GM19397 (cell line): ENCODE measurements at regions not wholly inside any gene's neighbourhood (a gene's known extent, or its start where the extent isn't known, plus 50 kb on each side); places are given as distances from the start of the nearest gene placed in this dataset.

Experiments
- ATAC-seq: cut with Tn5 transposase; IDR thresholded peaks from one replicate; pipeline ENCODE4 v1.9.1; 2021; ENCODE audit warnings: mild to moderate bottlenecking, moderate library complexity; ENCODE audit not compliant: unreplicated experiment

DNA sequence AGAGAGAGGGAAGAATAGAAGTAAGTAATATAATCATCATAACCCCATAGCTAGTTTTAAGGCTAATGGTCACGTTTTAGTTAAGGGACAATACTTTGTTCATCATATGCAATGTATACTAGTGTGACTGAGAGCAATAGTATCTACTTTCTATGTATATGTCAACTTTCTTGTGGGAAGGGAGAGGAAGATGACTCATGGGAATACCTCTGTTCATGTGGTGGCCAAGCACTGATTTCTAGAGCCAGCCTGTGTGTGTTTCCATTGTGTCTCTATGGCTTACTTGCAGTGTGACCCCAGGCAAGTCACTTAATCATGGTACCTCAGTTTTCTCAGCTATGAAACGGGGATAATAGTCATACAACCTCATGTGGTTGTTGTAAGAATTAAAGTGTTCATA, 639.6 kb downstream of the CETN3 start:
- ATAC-seq, result no peak

DNA sequence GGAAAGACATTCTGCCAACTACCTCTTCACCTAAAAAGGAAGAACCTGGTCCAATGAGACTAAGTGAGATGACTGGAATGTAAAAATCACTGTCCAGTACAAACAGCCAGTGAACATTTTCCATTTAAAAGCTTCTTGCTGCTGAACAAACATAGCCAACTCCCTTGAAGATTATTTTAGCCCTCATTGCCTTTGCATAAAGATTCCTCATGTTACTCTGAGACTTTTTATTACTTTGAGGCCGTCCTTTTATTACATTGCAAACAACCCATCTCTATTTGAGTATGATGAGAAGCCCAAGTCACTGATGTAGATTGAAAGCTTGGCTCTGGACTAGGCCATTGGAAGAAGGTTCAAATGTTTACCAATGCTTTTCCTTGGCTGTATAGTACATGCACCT, 649.8 kb downstream of the CETN3 start:
- no peak for ATAC-seq

DNA sequence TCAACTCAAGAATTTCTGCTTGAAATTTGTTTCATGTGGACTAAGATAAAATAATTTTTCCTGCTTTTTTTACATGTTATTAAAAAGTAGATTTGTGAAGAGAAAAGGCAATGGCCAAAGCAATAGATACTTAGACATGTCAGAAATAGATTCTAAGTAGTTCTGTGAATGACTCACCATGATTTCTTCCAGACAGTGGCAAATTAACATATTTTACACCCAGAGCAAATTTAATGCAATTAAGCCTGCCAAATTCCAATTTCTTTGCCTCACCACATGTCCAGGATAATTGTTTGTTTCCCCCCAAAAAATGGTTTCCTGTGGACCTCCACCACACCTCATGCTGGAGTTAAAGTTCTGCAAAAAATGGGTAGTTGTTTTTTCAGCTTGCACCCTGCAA, 651.4 kb downstream of the CETN3 start:
- ATAC-seq, result no peak

DNA sequence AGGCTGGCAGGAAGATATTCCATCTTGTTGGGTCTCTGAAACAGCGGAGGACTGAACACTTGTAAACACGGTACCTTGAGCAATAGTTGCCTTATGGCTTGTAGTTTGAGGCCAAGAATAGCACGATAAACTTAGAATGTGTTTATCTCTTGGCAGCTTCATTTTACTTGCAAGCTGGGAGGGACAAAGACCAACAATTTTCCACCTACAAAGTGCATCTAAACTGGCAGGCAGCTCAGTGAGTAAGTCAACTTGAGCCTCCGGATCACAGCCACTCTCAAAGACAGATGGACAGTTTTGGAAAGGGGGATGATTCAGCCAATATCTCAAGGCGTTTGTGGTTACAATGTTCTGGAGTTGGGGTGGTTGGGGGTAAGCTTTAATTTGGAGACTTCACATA, 652.6 kb downstream of the CETN3 start:
- ATAC-seq, result no peak

DNA sequence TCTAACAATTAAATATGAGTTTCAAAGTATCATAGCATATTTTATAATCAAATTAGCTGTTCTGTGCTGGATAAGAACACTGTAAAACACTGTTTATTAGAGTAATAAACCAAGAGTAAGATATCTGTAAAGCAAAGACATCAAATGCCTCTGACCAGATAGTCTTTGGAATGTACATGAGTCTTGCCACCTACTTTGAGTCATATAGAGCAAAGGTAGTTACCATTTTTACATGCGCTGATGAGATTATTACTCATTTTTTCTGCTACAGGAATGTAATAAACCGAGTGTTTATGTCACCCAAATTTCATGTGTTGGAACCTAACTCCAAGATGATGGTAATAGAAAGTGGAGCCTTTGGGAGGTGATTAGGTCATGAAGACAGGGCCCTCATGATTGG, 654.5 kb downstream of the CETN3 start:
- ATAC-seq, result no peak

DNA sequence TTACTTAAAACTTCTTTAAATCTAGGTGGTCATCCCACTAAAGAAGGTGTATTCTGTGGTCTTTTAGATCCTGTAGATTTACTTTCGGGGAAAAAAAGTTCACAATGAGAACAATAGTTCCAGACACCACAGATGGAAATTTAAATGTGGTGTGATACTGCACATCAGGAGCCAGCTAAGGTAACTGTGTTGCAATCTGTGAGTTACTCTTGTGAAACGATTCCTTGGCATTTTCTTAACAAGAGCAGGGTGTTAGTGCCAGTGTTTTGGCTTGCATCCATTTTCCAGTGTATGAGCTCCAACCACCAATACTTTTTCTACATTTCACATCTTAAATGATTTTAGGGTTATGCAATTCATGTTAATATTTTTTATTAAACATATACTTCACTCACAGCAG, 674.5 kb downstream of the CETN3 start:
- no peak for ATAC-seq

DNA sequence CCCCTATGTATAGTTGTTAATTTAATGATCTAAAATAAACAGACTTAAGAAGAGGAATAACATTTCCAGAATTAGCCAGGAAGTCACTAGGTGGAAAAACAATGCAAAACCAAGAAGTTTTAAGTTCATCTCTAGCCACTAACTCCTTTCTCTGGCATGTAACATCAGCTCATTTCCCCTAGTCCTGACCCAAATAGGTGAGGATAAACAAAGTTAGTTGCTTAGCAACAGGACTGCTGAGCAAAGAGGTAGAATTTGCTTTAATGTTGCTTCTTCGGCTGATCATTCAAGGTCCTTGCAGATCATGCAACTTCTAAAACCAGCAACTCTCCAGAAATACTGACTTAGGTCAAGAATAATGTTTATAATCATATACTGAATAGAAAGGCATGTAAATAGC, 675.8 kb downstream of the CETN3 start:
- no peak for ATAC-seq

DNA sequence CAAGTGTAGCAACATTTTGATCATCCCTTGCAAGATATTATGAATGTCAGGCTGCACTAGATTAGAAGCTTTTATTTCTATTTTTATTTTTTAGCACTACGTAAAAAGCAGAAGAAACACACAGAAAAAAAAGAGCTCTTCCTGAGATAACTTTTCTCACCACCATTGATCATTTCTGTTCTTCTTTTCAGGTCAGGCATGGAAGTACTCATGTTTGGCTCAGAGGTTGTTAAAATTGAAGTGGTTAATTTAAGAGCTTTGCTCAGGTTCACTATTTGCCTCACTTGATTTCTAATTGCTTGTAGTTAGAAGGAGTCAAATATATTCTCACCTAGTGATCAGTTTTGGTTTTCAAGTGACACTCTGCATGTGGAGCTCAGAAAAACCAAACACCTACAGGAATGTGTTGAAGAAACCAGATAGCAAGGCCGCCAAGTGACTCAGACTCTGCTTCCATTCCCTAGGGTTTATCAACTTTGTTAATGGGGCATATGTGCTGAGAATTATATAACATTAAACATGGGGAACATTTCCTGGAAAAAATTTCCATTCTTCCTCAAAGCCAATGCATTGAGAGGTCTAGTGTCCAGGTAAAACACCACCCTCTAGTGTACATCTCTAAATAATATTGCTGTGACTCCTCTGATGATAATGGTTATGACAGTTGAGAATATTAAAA, 679.8 kb downstream of the CETN3 start:
- no peak for ATAC-seq

DNA sequence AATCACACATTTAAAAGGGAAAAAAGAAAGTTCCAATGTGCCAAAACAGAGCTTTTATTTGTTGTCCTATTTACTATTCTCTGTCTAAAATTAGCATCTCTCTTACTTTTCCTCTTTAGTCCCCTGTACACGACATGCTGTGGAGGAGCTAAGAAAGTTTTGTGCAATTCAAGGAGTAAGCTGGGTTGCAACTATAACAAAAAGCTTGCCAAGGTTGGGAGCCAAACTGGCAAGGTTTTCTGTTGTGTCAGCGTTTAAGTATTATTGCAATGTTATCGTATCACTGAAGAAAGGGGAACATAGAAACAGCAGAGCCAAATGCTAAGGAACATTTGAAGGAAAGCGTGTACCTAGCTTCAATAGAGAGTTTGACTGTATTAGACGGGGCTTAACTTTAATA, 680.8 kb downstream of the CETN3 start:
- no peak for ATAC-seq

DNA sequence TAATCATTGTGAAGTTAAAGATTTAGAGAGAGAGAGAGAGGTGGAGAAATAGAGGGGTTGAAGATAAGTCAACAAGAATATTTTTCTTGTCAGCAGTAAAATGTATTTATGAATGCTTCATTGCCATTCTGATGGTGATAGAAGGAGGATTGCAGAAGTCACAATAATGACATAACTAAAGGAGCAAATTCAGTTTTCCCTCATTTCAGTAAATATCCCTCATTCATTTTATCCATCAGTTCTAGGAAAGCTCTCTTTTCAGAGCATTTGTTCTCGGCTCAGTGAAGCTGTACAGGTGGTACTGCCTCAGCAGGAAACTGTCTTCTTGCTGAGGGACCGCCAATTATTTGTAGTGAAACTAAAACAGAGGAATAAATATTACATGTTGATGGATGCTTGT, 681.4 kb downstream of the CETN3 start:
- ATAC-seq, result no peak

DNA sequence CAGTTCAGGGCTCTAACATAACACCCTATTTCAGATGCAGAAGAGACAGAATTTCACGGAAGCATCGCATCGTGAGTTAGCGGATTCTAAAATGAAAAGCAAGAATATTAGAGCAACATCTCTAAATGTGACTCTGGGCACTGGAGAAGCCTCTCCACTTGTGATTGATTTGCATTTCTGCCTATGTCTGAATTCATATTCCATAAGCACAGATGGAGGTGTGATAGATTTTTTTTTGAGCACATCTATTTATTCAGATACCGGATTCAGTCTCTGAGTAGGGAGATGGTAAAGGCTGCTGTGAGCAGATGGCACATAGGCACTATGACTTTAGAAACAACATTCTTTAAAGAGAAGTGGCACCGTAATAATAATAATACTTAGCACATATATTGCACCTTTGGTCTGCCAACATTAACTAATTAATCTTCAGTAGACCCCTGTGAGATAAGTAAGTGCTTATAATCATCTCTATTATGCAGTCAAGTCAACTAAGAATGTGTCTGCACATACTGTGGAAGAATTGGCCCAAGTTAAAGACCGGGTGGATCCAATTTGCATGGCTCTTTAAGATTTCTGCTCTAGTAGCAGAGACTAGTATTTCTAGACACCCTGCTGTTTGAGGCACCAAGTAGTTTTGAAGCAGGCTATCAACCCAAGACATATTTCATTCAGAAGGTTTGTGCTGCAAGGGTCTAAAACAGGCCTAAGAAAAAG, 685.0 kb downstream of the CETN3 start:
- no peak for ATAC-seq

DNA sequence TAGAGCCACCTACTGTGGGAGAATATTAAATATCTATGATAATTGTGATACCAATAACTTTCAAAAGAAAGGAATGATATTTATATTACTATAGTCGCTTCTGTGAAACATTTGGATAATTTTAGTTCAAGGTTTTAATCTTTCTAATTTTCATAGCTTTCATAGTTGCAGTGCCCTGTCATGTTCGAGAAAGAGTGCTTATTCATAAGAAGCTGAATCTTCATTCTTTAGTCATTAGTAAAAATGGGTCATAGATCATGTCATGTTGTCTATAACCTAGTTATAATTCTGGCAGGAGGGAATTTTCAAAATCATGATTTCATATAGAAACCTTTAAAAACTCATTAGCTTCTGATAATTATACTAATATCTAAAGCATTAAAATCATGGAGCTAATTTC, 685.6 kb downstream of the CETN3 start:
- ATAC-seq, result no peak

DNA sequence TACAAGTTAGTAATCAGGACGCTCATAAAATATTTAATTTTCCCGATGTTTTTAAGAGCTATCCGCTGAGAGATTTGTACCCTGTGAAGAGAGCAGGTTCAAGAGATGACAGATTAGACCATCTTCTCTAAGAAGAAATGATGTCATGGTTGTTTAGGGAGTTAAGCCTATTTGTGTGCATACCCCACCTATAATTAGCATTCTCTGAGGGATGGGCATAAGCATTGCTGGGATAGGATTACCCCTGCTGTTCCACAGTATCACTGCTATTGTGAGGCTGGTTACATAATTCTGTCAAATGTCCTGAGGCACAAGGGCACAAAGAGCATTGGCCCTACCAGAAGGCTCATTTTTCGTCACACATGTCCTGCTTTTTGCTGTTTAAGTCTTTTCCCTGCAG, 687.0 kb downstream of the CETN3 start:
- no peak for ATAC-seq

DNA sequence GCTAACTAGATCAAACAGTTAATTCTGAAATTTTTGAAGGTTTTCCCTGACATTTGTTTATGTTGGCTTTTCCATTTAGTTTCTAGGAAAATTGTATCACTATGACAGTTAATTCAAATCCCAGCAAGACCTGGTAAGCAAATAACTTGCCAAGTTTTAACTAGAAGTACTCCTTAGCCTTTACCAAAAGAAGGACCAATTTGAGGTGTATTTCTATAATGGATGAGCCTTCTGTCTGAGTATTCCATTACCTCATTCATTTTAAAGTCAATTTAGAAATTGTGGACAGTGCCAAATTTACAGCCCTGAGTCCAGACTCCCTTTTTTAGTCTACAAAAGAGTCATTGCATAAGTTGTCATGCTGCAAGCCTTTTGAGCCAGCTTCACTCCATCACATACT, 687.6 kb downstream of the CETN3 start:
- ATAC-seq, result no peak

DNA sequence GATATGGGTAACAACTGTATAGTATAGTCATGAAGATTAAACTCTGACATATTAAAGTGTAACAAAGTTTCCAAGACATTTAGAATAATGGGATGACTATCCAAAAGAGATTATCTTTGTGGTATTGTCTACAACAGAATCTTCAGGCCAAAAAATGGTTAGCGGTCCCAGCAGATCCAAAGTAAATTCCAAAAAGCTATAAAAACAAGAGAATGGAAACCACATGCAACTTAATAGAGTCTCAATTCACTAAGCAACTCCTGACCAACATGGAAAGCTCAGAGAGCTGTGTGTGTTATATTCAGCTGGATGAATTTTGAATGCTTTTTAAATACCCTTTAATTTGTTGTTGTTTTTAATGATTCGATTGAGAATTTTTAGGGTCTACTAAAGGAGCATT, 688.2 kb downstream of the CETN3 start:
- no peak for ATAC-seq

DNA sequence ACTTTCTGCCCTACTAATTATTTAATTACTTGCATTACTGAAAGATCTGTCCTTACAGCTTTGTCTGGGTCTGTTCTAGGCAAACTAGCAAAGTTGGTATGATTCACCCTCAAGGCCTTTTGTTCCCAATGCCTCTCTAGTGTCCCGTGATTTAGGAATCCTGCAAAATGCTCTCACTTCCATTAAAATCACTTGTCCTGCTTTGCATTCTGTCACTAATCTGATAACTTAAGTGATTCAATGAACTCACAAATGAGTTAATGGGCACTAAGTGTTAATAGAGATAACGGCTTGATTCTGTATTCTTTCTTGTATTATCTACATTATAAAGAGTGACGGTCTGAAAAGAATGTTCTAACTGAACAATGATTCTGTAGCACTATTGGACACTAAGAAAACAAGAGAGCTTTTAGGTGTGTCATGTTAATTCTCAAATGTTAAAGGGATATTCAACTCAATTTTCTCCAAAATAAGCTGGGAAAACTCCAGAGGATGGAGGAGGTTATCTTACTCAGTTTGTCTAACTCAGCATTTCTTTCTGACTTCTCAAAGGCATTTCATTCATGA, 697.3 kb downstream of the CETN3 start:
- no peak for ATAC-seq

DNA sequence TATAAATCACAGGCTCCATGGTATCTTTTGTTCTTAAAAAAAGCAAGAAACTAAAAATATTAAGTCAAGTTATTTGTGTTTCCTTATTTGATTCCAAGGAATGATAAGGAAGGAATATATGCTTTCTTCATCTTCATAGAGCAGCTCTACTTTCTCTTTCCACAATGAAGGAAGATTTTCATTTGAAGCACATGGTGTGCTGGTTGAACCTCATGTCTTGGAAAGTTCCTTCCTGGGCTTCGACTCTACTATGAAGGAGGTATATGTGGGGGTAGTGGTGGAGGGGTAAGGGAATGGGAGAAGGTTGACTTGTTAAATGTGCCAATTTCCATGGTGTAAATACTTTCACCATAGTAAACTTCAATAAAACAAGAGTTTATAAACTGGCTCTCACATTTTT, 698.0 kb downstream of the CETN3 start:
- no peak for ATAC-seq

DNA sequence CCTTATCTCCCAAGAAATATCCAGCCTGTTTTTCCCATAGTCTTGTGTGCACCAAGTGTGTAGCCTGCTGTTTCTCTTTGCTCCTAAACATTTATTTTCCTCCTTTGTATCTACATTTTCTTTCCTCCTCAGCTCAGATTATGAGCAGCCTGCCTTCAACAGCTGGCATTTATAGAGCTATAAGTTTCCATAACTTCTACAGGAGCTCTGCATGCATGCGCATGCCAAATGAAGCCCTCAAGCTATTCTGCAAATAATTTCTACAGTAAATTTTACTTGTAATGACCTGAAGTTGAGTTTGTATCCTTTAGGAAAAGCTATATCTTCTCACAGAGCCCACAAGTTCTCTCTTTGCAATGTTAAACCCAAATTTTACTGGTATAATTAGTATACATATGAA, 699.5 kb downstream of the CETN3 start:
- no peak for ATAC-seq

DNA sequence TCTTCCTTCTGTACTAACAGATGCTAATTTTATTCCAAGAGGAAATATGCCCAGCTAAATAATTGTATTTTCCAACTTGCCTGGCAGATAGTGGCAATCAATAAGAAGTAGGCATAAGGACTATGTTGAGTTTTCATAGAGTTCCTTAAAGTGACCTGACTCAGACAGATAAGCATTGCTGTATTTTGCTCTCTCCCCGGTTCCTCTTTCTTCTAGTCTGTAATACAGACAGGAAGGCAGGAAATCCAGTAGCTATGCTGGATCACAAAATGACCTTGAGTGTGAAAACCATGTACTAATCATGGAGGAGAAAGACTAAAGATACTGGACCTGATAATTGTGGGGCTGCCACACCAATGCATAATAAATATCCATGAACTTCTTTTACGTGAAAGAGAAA, 701.7 kb downstream of the CETN3 start:
- ATAC-seq, result no peak

DNA sequence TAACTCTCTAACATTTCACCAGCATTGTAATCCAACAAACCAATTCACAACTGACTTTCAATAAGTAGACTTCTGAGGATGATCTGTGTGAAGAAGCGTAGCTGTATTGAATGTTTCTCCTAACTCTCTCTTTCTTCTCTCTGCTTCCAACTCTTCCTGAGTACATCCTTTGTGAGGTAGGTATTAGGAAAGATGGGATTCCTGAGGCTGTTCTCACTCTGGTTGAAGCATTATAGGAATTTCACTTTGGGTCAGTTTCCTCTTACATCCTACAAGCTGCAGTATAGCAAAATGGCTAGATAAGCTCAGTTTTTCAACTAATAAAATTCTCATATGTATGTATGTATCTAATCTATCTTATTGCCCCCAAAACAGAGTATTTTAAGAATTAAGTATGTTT, 702.8 kb downstream of the CETN3 start:
- no peak for ATAC-seq

DNA sequence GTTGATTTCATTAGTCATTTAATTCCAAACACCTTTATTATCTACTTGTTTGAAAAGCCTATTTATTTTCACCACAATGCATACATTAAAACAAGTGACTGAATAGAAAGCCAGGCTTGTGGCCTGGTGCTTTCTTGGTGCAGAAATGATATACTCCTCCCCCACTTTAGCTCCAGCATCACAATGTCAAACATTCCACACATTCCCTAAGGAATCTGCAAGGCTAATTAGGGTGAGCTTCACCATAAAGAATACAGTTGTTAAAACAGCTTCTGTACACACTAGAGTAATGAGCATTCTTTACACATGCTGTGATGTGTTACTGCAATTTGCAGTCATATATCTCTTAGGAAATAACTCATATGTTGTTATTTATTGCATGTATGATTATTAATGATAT, 705.7 kb downstream of the CETN3 start:
- no peak for ATAC-seq

DNA sequence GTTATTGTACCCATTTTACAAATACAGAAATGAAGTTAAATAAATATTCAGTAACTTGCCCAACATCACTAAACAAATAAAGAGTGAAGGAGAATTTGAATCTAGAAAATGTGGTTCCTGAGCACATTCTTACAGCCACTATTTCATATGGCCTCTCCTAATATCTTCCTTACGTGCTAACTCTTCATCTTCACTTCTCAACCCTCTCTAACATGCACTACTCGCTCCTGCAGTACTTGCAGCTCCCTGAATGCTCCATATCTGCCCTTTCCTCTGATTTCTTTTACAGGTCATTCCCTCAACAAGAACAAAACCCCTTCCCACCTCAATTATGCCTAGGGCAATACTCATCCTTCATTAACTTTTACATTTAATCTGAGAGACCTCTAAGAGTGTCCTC, 711.5 kb downstream of the CETN3 start:
- no peak for ATAC-seq

DNA sequence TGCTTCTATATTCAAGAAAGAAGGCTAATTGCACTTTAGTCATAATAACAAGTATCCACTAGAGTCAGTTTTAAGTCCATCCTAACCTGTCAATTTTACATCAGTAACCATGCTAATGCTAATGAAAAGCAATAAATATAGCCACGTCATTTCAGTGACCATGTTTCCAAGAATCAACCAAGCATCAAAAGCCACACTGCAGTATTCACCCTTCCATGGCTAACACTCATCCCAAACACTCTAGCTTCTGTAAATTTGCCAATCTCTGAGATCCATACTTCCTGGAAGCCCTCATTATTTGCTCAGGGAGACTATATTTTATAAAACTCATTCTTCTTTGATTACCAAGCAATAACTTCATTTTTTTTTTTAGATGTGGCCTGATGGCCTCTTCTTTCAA, 712.0 kb downstream of the CETN3 start:
- no peak for ATAC-seq
